ENCODE measurements at regions not wholly inside any gene's neighbourhood (a gene's known extent, or its start where the extent isn't known, plus 50 kb on each side); places are given as distances from the start of the nearest gene placed in this dataset.

- TF ChIP-seq FOSL1 (tag; conservative IDR thresholded peaks at IDR 0.05) = no peak
- no peak for TF ChIP-seq ZNF408 (CRISPR knock-in tag; IDR thresholded peaks at IDR 0.05; ENCODE audit: low read depth)
- TF ChIP-seq REST (IDR thresholded peaks at IDR 0.05; ENCODE audit: borderline replicate concordance) = no peak
- TF ChIP-seq REST (CRISPR knock-in tag; IDR thresholded peaks at IDR 0.05; ENCODE audit: low read depth) = no peak
- TF ChIP-seq CBFB (CRISPR knock-in tag; IDR thresholded peaks at IDR 0.05) = no peak
These were observed 164.3 kb upstream of the IL12A start for GRCh38 chr3:159824333-159824732.
